ENCODE measurements at regions not wholly inside any gene's neighbourhood (a gene's known extent, or its start where the extent isn't known, plus 50 kb on each side); places are given as distances from the start of the nearest gene placed in this dataset.
"Not testable (repeated sequence)": the region's sequence is repeated elsewhere in the genome, so short reads cannot be mapped to it uniquely, and the experiment has no call there.

- not testable (repeated sequence) for DNase-seq (ENCODE audit: low spot score)
Observed at GRCh38 chr9:63812822-63813221, 1472.2 kb downstream of the FOXD4L5 start.

- not testable (repeated sequence) for DNase-seq (ENCODE audit: low spot score)
Observed at GRCh38 chr9:63804205-63804604, 1480.8 kb downstream of the FOXD4L5 start.

GRCh38 chr9:63794081-63794685, 1490.8 kb downstream of the FOXD4L5 start:
- DNase-seq (ENCODE audit: low spot score) = not testable (repeated sequence)

- DNase-seq (ENCODE audit: low spot score) = not testable (repeated sequence)
Observed at GRCh38 chr9:63787454-63787853, 1497.6 kb downstream of the FOXD4L5 start.

GRCh38 chr9:63785059-63785458, 1500.0 kb downstream of the FOXD4L5 start:
- DNase-seq (ENCODE audit: low spot score) = not testable (repeated sequence)

GRCh38 chr9:63784421-63784820, 1500.6 kb downstream of the FOXD4L5 start:
- DNase-seq (ENCODE audit: low spot score) = not testable (repeated sequence)

GRCh38 chr9:63781817-63782439, 1503.1 kb downstream of the FOXD4L5 start:
- not testable (repeated sequence) for DNase-seq (ENCODE audit: low spot score)

GRCh38 chr9:63781390-63781789, 1503.6 kb downstream of the FOXD4L5 start:
- DNase-seq (ENCODE audit: low spot score) = not testable (repeated sequence)

- not testable (repeated sequence) for DNase-seq (ENCODE audit: low spot score)
Observed at GRCh38 chr9:63776220-63776619, 1508.8 kb downstream of the FOXD4L5 start.

GRCh38 chr9:63775092-63775426, 1510.0 kb downstream of the FOXD4L5 start:
- DNase-seq (ENCODE audit: low spot score) = not testable (repeated sequence)

GRCh38 chr9:63774369-63775091, 1510.5 kb downstream of the FOXD4L5 start:
- DNase-seq (ENCODE audit: low spot score) = not testable (repeated sequence)

- DNase-seq (ENCODE audit: low spot score) = not testable (repeated sequence)
Observed at GRCh38 chr9:63762230-63762629, 1522.8 kb downstream of the FOXD4L5 start.

- not testable (repeated sequence) for DNase-seq (ENCODE audit: low spot score)
Observed at GRCh38 chr9:63729021-63729420, 1556.0 kb downstream of the FOXD4L5 start.

GRCh38 chr9:63728287-63728686, 1556.7 kb downstream of the FOXD4L5 start:
- no peak for DNase-seq (ENCODE audit: low spot score)

- not testable (repeated sequence) for DNase-seq (ENCODE audit: low spot score)
Observed at GRCh38 chr9:63708285-63708684, 1576.7 kb downstream of the FOXD4L5 start.

- not testable (repeated sequence) for DNase-seq (ENCODE audit: low spot score)
Observed at GRCh38 chr9:63704456-63704855, 1580.6 kb downstream of the FOXD4L5 start.

- not testable (repeated sequence) for DNase-seq (ENCODE audit: low spot score)
Observed at GRCh38 chr9:63703670-63704069, 1581.3 kb downstream of the FOXD4L5 start.

GRCh38 chr9:63703138-63703665, 1581.8 kb downstream of the FOXD4L5 start:
- DNase-seq (ENCODE audit: low spot score) = not testable (repeated sequence)
